HUES6 (cell line): ENCODE measurements at regions not wholly inside any gene's neighbourhood (a gene's known extent, or its start where the extent isn't known, plus 50 kb on each side); places are given as distances from the start of the nearest gene placed in this dataset.

Source experiments
- H3K27ac ChIP-seq: 2 replicates; pipeline ENCODE4 v1.7.0; 2013; ENCODE audit warnings: low read depth, mild to moderate bottlenecking, low read length, inconsistent platforms
- H3K27me3 ChIP-seq: 2 replicates; pipeline ENCODE4 v1.6.1; 2013; ENCODE audit warnings: low read length; ENCODE audit not compliant: control insufficient read depth, insufficient read depth
- H3K36me3 ChIP-seq: 2 replicates; pipeline ENCODE4 v1.6.1; 2013; ENCODE audit warnings: low read length; ENCODE audit not compliant: control insufficient read depth, insufficient read depth
- H3K4me1 ChIP-seq: 2 replicates; pipeline ENCODE4 v1.6.1; 2013; ENCODE audit warnings: low read length; ENCODE audit not compliant: control insufficient read depth, insufficient read depth
- H3K4me3 ChIP-seq: 2 replicates; pipeline ENCODE4 v1.5.1; 2013; ENCODE audit warnings: low read depth, low read length
- H3K9ac ChIP-seq: one replicate; pipeline ENCODE4 v1.6.1; 2013; ENCODE audit warnings: mild to moderate bottlenecking, low read length
- H3K9me3 ChIP-seq: 2 replicates; pipeline ENCODE4 v1.6.1; 2013; ENCODE audit warnings: low read depth, low read length; ENCODE audit not compliant: control insufficient read depth, insufficient read depth

GRCh38 chr4:13289391-13289790, 194.7 kb downstream of the RAB28 start:
- Histone ChIP-seq H3K27ac (no peak overlapping the region), H3K36me3 (no peaks in the 10 kb centered on the region), H3K9ac (no peak overlapping the region), H3K27me3 (no peaks in the 10 kb centered on the region), H3K4me1 (no peaks in the 10 kb centered on the region), H3K9me3 (0 out of 2 replicates have a peak, but pooled peaks cover 4% of the 10 kb centered on the region), H3K4me3 (no peak overlapping the region)

- Histone ChIP-seq H3K9ac (no peak overlapping the region), H3K27me3 (no peaks in the 10 kb centered on the region), H3K9me3 (0 out of 2 replicates have a peak, but pooled peaks cover 4% of the 10 kb centered on the region), H3K27ac (no peak overlapping the region), H3K4me1 (no peaks in the 10 kb centered on the region), H3K36me3 (no peaks in the 10 kb centered on the region), H3K4me3 (no peak overlapping the region)
Measured at GRCh38 chr4:13285336-13285735, 198.8 kb downstream of the RAB28 start.

GRCh38 chr4:13284932-13285331, 199.2 kb downstream of the RAB28 start:
- no peak overlapping the region for H3K4me3 ChIP-seq
- no peaks in the 10 kb centered on the region for H3K36me3 ChIP-seq
- 0 out of 2 replicates have a peak, but pooled peaks cover 4% of the 10 kb centered on the region for H3K9me3 ChIP-seq
- H3K27me3 ChIP-seq: no peaks in the 10 kb centered on the region
- no peak overlapping the region for H3K9ac ChIP-seq
- no peaks in the 10 kb centered on the region for H3K4me1 ChIP-seq
- no peak overlapping the region for H3K27ac ChIP-seq

GRCh38 chr4:13276357-13276756, 207.8 kb downstream of the RAB28 start:
- Histone ChIP-seq H3K9me3 (peaks cover 5% of the 10 kb centered on the region; the same call in 1 of the 2 replicates), H3K9ac (no peak overlapping the region), H3K27ac (no peak overlapping the region), H3K4me3 (no peak overlapping the region), H3K36me3 (no peaks in the 10 kb centered on the region), H3K27me3 (no peaks in the 10 kb centered on the region), H3K4me1 (no peaks in the 10 kb centered on the region)

- Histone ChIP-seq H3K27me3 (no peaks in the 10 kb centered on the region), H3K9ac (no peak overlapping the region), H3K27ac (no peak overlapping the region), H3K9me3 (no peaks in the 10 kb centered on the region), H3K36me3 (no peaks in the 10 kb centered on the region), H3K4me3 (no peak overlapping the region), H3K4me1 (peaks cover 17% of the 10 kb centered on the region)
Measured at GRCh38 chr4:13268703-13269102, 215.4 kb downstream of the RAB28 start.

- no peak overlapping the region for H3K27ac ChIP-seq
- peaks cover 17% of the 10 kb centered on the region for H3K4me1 ChIP-seq
- H3K9me3 ChIP-seq: no peaks in the 10 kb centered on the region
- no peak overlapping the region for H3K9ac ChIP-seq
- H3K36me3 ChIP-seq: no peaks in the 10 kb centered on the region
- no peak overlapping the region for H3K4me3 ChIP-seq
- no peaks in the 10 kb centered on the region for H3K27me3 ChIP-seq
Measured at GRCh38 chr4:13268165-13268564, 216.0 kb downstream of the RAB28 start.

GRCh38 chr4:13267091-13267490, 217.0 kb downstream of the RAB28 start:
- Histone ChIP-seq H3K4me3 (no peak overlapping the region), H3K36me3 (no peaks in the 10 kb centered on the region), H3K9me3 (no peaks in the 10 kb centered on the region), H3K27me3 (no peaks in the 10 kb centered on the region), H3K27ac (no peak overlapping the region), H3K9ac (no peak overlapping the region), H3K4me1 (peaks cover 17% of the 10 kb centered on the region)

- Histone ChIP-seq H3K27ac (no peak overlapping the region), H3K4me3 (no peak overlapping the region), H3K4me1 (peaks cover 17% of the 10 kb centered on the region), H3K27me3 (no peaks in the 10 kb centered on the region), H3K36me3 (no peaks in the 10 kb centered on the region), H3K9ac (no peak overlapping the region), H3K9me3 (no peaks in the 10 kb centered on the region)
Measured at GRCh38 chr4:13266687-13267086, 217.5 kb downstream of the RAB28 start.

- Histone ChIP-seq H3K27me3 (no peaks in the 10 kb centered on the region), H3K9ac (no peak overlapping the region), H3K4me1 (peaks cover 9% of the 10 kb centered on the region), H3K36me3 (no peaks in the 10 kb centered on the region), H3K4me3 (no peak overlapping the region), H3K9me3 (no peaks in the 10 kb centered on the region), H3K27ac (no peak overlapping the region)
Measured at GRCh38 chr4:13263967-13264525, 220.1 kb downstream of the RAB28 start.

GRCh38 chr4:13262816-13263215, 221.3 kb downstream of the RAB28 start:
- Histone ChIP-seq H3K36me3 (no peaks in the 10 kb centered on the region), H3K9ac (no peak overlapping the region), H3K9me3 (no peaks in the 10 kb centered on the region), H3K27me3 (no peaks in the 10 kb centered on the region), H3K4me3 (no peak overlapping the region), H3K4me1 (no peaks in the 10 kb centered on the region), H3K27ac (no peak overlapping the region)

GRCh38 chr4:13261486-13262257, 222.5 kb downstream of the RAB28 start:
- Histone ChIP-seq H3K9me3 (no peaks in the 10 kb centered on the region), H3K27me3 (no peaks in the 10 kb centered on the region), H3K4me3 (no peak overlapping the region), H3K4me1 (no peaks in the 10 kb centered on the region), H3K36me3 (no peaks in the 10 kb centered on the region), H3K9ac (no peak overlapping the region), H3K27ac (no peak overlapping the region)
